ENCODE measurements at regions not wholly inside any gene's neighbourhood (a gene's known extent, or its start where the extent isn't known, plus 50 kb on each side); places are given as distances from the start of the nearest gene placed in this dataset.

DNA sequence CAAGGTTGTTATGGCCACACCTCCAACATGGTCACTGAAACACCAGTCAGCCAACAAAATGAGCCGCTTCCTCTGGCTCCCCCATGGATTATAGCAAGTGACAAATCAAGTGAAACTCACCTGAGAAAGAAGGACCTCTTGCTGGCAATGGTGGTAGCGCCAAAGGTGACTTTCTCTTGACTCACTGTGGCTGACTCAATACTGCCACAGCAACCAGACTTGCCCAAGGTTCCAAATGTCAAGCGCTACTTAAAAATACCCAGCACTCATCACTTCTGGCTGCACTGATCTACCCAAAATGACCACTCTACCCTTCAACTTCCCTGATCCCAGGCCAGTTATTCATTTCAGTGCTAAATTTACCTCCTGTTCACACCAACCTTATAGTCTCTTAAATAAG is 495.5 kb downstream of the FOXO1 start:
- Histone ChIP-seq H3K9ac (ENCODE audit: low read length) (no peak overlapping the region), H3K9me3 (ENCODE audit: low read length) (no peaks in the 10 kb centered on the region), H3K27me3 (ENCODE audit: control insufficient read depth in 1 of 2, insufficient read depth in 2 of 2, low read length in 2 of 2) (peaks cover 0 to 3% of the 10 kb centered on the region in 2 donors), H3K4me3 (ENCODE audit: low read depth in 1 of 2, low read length in 2 of 2) (no peak overlapping the region), H3K4me1 (ENCODE audit: insufficient read depth, low read length) (peaks cover 5% of the 10 kb centered on the region), H3K27ac (ENCODE audit: low read depth, low read length) (no peak overlapping the region), H3K36me3 (ENCODE audit: insufficient read depth, low read length) (no peaks in the 10 kb centered on the region)

DNA sequence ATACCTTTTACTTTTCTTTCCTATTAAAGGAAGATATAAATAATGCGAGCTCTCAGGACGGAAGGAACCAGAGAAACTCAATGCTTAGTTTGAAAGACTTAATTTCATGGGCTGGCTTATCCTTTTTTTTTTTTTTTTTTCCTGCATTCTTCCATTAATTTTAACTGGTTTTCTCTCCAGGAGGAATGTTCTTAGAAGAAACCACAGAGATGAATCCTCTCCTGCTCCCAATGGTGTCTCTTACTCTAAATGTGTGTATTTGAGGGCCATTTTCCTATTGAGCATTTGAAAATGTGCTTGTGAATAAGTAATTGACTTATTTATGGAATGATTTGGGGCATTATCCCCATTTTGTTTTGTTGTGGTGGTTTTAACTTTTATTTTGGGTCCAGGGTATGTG is 494.9 kb downstream of the FOXO1 start:
- Histone ChIP-seq H3K36me3 (ENCODE audit: insufficient read depth, low read length) (no peaks in the 10 kb centered on the region), H3K27me3 (ENCODE audit: control insufficient read depth in 1 of 2, insufficient read depth in 2 of 2, low read length in 2 of 2) (peaks cover 0 to 3% of the 10 kb centered on the region in 2 donors), H3K4me1 (ENCODE audit: insufficient read depth, low read length) (peaks cover 5% of the 10 kb centered on the region), H3K9me3 (ENCODE audit: low read length) (no peaks in the 10 kb centered on the region), H3K27ac (ENCODE audit: low read depth, low read length) (no peak overlapping the region), H3K4me3 (ENCODE audit: low read depth in 1 of 2, low read length in 2 of 2) (no peak overlapping the region), H3K9ac (ENCODE audit: low read length) (no peak overlapping the region)

DNA sequence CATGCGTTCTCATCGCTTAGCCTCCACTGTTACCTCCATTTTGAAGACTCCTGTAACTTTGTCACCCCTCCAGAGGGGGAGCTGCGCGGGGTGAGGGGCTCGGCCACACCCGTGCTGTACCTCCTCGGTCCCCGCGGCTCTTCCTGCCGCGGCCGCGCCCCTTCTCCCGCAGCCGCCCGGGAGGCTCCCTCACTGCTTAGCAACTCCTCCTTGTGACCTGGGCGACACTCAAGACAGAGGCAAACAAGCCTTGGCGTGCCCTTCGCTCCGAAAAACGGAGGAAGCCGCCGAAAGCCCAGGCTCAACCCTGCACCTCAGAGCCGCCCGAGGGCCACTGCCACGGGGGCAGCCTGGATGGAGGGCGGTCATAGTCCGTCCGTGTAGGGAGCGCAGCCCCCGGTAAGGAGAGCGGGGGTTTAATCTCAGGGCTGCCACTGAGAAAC is 494.3 kb downstream of the FOXO1 start:
- no peak overlapping the region for H3K9ac ChIP-seq (ENCODE audit: low read length)
- no peak overlapping the region for H3K4me3 ChIP-seq (ENCODE audit: low read depth in 1 of 2, low read length in 2 of 2)
- H3K4me1 ChIP-seq (ENCODE audit: insufficient read depth, low read length) = peaks cover 4% of the 10 kb centered on the region
- no peaks in the 10 kb centered on the region for H3K9me3 ChIP-seq (ENCODE audit: low read length)
- peaks cover 0 to 3% of the 10 kb centered on the region in 2 donors for H3K27me3 ChIP-seq (ENCODE audit: control insufficient read depth in 1 of 2, insufficient read depth in 2 of 2, low read length in 2 of 2)
- no peaks in the 10 kb centered on the region for H3K36me3 ChIP-seq (ENCODE audit: insufficient read depth, low read length)
- no peak overlapping the region for H3K27ac ChIP-seq (ENCODE audit: low read depth, low read length)

- H3K4me1 ChIP-seq (ENCODE audit: insufficient read depth, low read length) = no peaks in the 10 kb centered on the region
These were observed 493.6 kb downstream of the FOXO1 start for GRCh38 chr13:40172878-40173277.

GRCh38 chr13:40175639-40176038 is 490.8 kb downstream of the FOXO1 start:
- no peaks in the 10 kb centered on the region for H3K9me3 ChIP-seq (ENCODE audit: low read length)
- H3K4me3 ChIP-seq (ENCODE audit: low read depth in 1 of 2, low read length in 2 of 2) = no peak overlapping the region
- H3K9ac ChIP-seq (ENCODE audit: low read length) = no peak overlapping the region
- H3K27me3 ChIP-seq (ENCODE audit: control insufficient read depth in 1 of 2, insufficient read depth in 2 of 2, low read length in 2 of 2) = peaks cover 0 to 3% of the 10 kb centered on the region in 2 donors
- no peak overlapping the region for H3K27ac ChIP-seq (ENCODE audit: low read depth, low read length)
- no peaks in the 10 kb centered on the region for H3K4me1 ChIP-seq (ENCODE audit: insufficient read depth, low read length)
- no peaks in the 10 kb centered on the region for H3K36me3 ChIP-seq (ENCODE audit: insufficient read depth, low read length)

More at GRCh38 chr13:40172878-40173277, 493.6 kb downstream of the FOXO1 start:
- no peaks in the 10 kb centered on the region for H3K36me3 ChIP-seq (ENCODE audit: insufficient read depth, low read length)
- no peak overlapping the region for H3K27ac ChIP-seq (ENCODE audit: low read depth, low read length)
- H3K27me3 ChIP-seq (ENCODE audit: control insufficient read depth in 1 of 2, insufficient read depth in 2 of 2, low read length in 2 of 2) = peaks cover 0 to 3% of the 10 kb centered on the region in 2 donors
- no peak overlapping the region for H3K9ac ChIP-seq (ENCODE audit: low read length)
- H3K9me3 ChIP-seq (ENCODE audit: low read length) = no peaks in the 10 kb centered on the region
- no peak overlapping the region for H3K4me3 ChIP-seq (ENCODE audit: low read depth in 1 of 2, low read length in 2 of 2)

GRCh38 chr13:40176242-40176641 is 490.2 kb downstream of the FOXO1 start:
- H3K9me3 ChIP-seq (ENCODE audit: low read length) = no peaks in the 10 kb centered on the region
- H3K4me3 ChIP-seq (ENCODE audit: low read depth in 1 of 2, low read length in 2 of 2) = no peak overlapping the region
- no peak overlapping the region for H3K27ac ChIP-seq (ENCODE audit: low read depth, low read length)
- no peak overlapping the region for H3K9ac ChIP-seq (ENCODE audit: low read length)
- no peaks in the 10 kb centered on the region for H3K4me1 ChIP-seq (ENCODE audit: insufficient read depth, low read length)
- no peaks in the 10 kb centered on the region for H3K36me3 ChIP-seq (ENCODE audit: insufficient read depth, low read length)
- H3K27me3 ChIP-seq (ENCODE audit: control insufficient read depth in 1 of 2, insufficient read depth in 2 of 2, low read length in 2 of 2) = peaks cover 0 to 3% of the 10 kb centered on the region in 2 donors

- H3K27me3 ChIP-seq (ENCODE audit: control insufficient read depth in 1 of 2, insufficient read depth in 2 of 2, low read length in 2 of 2) = no peaks in the 10 kb centered on the region
- no peak overlapping the region for H3K4me3 ChIP-seq (ENCODE audit: low read depth in 1 of 2, low read length in 2 of 2)
- H3K27ac ChIP-seq (ENCODE audit: low read depth, low read length) = no peak overlapping the region
- H3K9ac ChIP-seq (ENCODE audit: low read length) = no peak overlapping the region
- H3K4me1 ChIP-seq (ENCODE audit: insufficient read depth, low read length) = no peaks in the 10 kb centered on the region
- H3K36me3 ChIP-seq (ENCODE audit: insufficient read depth, low read length) = no peaks in the 10 kb centered on the region
- no peaks in the 10 kb centered on the region for H3K9me3 ChIP-seq (ENCODE audit: low read length)
These were observed 488.3 kb downstream of the FOXO1 start for GRCh38 chr13:40178130-40178529.

DNA sequence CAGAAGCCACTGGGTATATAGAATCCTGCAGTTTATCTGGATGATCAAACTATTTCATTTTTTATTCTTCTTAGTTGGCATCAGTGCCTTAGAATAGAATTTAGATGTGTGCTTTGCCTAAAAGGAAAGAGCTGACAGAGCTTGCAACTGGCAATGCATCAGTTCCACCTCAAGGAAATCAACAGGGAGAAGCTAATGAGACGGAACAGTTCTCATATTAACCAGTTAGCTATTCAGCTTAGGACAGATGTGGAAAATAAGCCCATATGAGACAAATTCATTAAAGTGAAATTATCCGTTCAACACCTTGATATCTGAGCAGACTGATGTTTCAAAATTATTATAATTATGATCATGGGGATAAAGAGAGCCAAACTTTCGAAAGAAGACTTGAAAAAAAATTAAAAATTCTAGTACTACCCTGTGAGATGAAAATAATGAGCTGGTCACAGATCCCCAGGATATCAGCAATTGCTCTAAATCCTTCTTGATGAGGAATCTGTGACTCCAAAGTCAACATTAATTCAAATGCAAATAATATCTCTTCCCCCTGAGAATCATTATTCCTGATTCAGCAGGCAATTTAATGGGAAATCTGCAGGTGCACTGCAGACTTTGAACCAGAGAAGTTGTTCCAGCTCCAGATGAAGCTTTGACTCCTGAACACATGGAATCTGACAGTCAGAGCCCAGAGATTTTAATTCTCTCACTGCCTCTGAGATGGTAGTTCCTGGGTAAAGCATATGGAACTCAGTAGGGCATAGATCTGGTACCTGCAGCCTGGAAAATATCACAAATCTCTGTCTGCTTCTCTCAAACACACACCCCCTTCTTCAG is 486.8 kb downstream of the FOXO1 start:
- Histone ChIP-seq H3K27me3 (ENCODE audit: control insufficient read depth in 1 of 2, insufficient read depth in 2 of 2, low read length in 2 of 2) (no peaks in the 10 kb centered on the region), H3K9ac (ENCODE audit: low read length) (no peak overlapping the region), H3K36me3 (ENCODE audit: insufficient read depth, low read length) (no peaks in the 10 kb centered on the region), H3K4me3 (ENCODE audit: low read depth in 1 of 2, low read length in 2 of 2) (no peak overlapping the region), H3K4me1 (ENCODE audit: insufficient read depth, low read length) (no peaks in the 10 kb centered on the region), H3K27ac (ENCODE audit: low read depth, low read length) (no peak overlapping the region), H3K9me3 (ENCODE audit: low read length) (no peaks in the 10 kb centered on the region)

DNA sequence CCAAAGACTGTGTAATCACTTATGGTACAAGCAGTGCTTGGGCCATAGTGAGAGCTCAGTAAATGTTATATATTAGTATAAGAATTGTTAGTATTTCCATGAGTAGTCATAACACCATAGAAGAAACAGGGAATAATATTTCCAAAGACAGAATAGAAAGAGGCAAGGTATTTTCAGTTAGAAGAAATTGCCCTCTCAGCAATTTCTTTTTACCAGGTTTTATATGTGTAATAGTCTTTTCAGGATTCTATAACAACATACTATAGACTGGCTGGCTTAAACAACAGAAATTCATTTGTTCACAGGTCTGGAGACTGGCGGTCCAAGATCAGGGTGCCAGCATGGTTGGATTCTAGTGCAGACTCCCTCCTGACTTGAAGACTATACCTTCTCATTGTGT is 485.7 kb downstream of the FOXO1 start:
- H3K9ac ChIP-seq (ENCODE audit: low read length) = no peak overlapping the region
- no peak overlapping the region for H3K27ac ChIP-seq (ENCODE audit: low read depth, low read length)
- no peaks in the 10 kb centered on the region for H3K4me1 ChIP-seq (ENCODE audit: insufficient read depth, low read length)
- no peak overlapping the region for H3K4me3 ChIP-seq (ENCODE audit: low read depth in 1 of 2, low read length in 2 of 2)
- no peaks in the 10 kb centered on the region for H3K9me3 ChIP-seq (ENCODE audit: low read length)
- H3K36me3 ChIP-seq (ENCODE audit: insufficient read depth, low read length) = no peaks in the 10 kb centered on the region
- H3K27me3 ChIP-seq (ENCODE audit: control insufficient read depth in 1 of 2, insufficient read depth in 2 of 2, low read length in 2 of 2) = no peaks in the 10 kb centered on the region

DNA sequence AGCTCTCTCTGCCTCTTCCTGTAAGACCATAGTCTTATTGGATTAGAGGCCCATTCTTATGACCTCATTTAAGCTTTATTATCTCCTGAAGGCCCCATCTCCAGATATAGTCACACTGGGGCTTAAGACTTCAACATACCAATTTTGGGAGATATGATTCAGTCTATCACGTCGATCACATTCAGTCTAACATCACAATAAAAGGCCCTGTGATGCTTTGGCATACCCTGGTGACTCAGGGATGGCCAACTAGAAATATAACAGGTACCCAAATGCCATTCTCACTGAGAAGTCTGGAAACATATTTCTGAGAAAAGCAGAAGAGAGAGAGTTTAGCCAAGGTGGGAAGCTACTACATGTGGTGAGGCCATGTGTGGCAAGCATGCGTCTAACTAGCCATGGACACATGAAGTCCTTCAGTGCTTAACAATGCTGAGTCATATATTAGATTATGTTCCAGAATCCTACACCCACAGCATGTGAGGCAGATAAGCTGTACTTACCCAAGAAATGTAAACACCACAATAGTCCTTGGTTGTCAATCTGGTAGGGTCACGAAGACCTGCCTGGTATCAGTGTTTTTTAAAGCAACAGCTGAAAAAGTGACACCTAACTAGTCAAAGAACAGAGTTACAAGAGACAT is 485.1 kb downstream of the FOXO1 start:
- Histone ChIP-seq H3K36me3 (ENCODE audit: insufficient read depth, low read length) (no peaks in the 10 kb centered on the region), H3K9me3 (ENCODE audit: low read length) (no peaks in the 10 kb centered on the region), H3K27ac (ENCODE audit: low read depth, low read length) (no peak overlapping the region), H3K27me3 (ENCODE audit: control insufficient read depth in 1 of 2, insufficient read depth in 2 of 2, low read length in 2 of 2) (no peaks in the 10 kb centered on the region), H3K4me3 (ENCODE audit: low read depth in 1 of 2, low read length in 2 of 2) (no peak overlapping the region), H3K4me1 (ENCODE audit: insufficient read depth, low read length) (no peaks in the 10 kb centered on the region), H3K9ac (ENCODE audit: low read length) (no peak overlapping the region)

GRCh38 chr13:40182591-40182990 is 483.9 kb downstream of the FOXO1 start:
- no peaks in the 10 kb centered on the region for H3K4me1 ChIP-seq (ENCODE audit: insufficient read depth, low read length)
- H3K9ac ChIP-seq (ENCODE audit: low read length) = no peak overlapping the region
- H3K4me3 ChIP-seq (ENCODE audit: low read depth in 1 of 2, low read length in 2 of 2) = no peak overlapping the region
- no peak overlapping the region for H3K27ac ChIP-seq (ENCODE audit: low read depth, low read length)
- no peaks in the 10 kb centered on the region for H3K27me3 ChIP-seq (ENCODE audit: control insufficient read depth in 1 of 2, insufficient read depth in 2 of 2, low read length in 2 of 2)
- no peaks in the 10 kb centered on the region for H3K36me3 ChIP-seq (ENCODE audit: insufficient read depth, low read length)
- H3K9me3 ChIP-seq (ENCODE audit: low read length) = no peaks in the 10 kb centered on the region

Measured in muscle layer of colon (tissue), 2 donors.